ENCODE measurements at regions not wholly inside any gene's neighbourhood (a gene's known extent, or its start where the extent isn't known, plus 50 kb on each side); places are given as distances from the start of the nearest gene placed in this dataset.

- Mint-ChIP-seq H3K4me1 (ENCODE audit: low read depth) (peaks cover 6% of the 10 kb centered on the region), H3K27me3 (peaks cover 2% of the 10 kb centered on the region), H3K9me3 (peaks cover 2% of the 10 kb centered on the region), H3K4me3 (no peak overlapping the region), H3K36me3 (no peaks in the 10 kb centered on the region), H3K27ac (no peak overlapping the region)
- intact Hi-C loops (cut with micrococcal nuclease), result no loop called here
- DNase-seq, result no peak
- CTCF ChIA-PET, result no interaction called here
- POLR2A ChIA-PET, result no interaction called here
These were observed 88.8 kb upstream of the C3orf80 start for GRCh38 chr3:160136421-160136820.

GRCh38 chr3:160139291-160139690 is 85.9 kb upstream of the C3orf80 start:
- Mint-ChIP-seq H3K9me3 (peaks cover 15% of the 10 kb centered on the region), H3K4me3 (no peak overlapping the region), H3K4me1 (ENCODE audit: low read depth) (peaks cover 6% of the 10 kb centered on the region), H3K27me3 (peaks cover 12% of the 10 kb centered on the region), H3K27ac (no peak overlapping the region), H3K36me3 (no peaks in the 10 kb centered on the region)
- POLR2A ChIA-PET, result no interaction called here
- DNase-seq, result no peak
- CTCF ChIA-PET, result no interaction called here
- intact Hi-C loops (cut with micrococcal nuclease), result no loop called here

- intact Hi-C loops (cut with micrococcal nuclease), result no loop called here
- peak; percentile 56 for DNase-seq
- Mint-ChIP-seq H3K36me3 (no peaks in the 10 kb centered on the region), H3K27ac (no peak overlapping the region), H3K4me3 (no peak overlapping the region), H3K4me1 (ENCODE audit: low read depth) (peaks cover 6% of the 10 kb centered on the region), H3K9me3 (peaks cover 15% of the 10 kb centered on the region), H3K27me3 (peaks cover 12% of the 10 kb centered on the region)
- ChIA-PET CTCF (no interaction called here), POLR2A (no interaction called here)
These were observed 84.5 kb upstream of the C3orf80 start for GRCh38 chr3:160140756-160141155.

- peaks cover 6% of the 10 kb centered on the region for H3K4me1 Mint-ChIP-seq (ENCODE audit: low read depth)
- intact Hi-C loops (cut with micrococcal nuclease), result no loop called here
- peaks cover 15% of the 10 kb centered on the region for H3K9me3 Mint-ChIP-seq
- CTCF ChIA-PET, result no interaction called here
- H3K4me3 Mint-ChIP-seq, result no peak overlapping the region
- POLR2A ChIA-PET, result no interaction called here
- DNase-seq, result no peak
- H3K27ac Mint-ChIP-seq, result no peak overlapping the region
- H3K36me3 Mint-ChIP-seq, result no peaks in the 10 kb centered on the region
- H3K27me3 Mint-ChIP-seq, result peaks cover 12% of the 10 kb centered on the region
These were observed 83.6 kb upstream of the C3orf80 start for GRCh38 chr3:160141485-160142185.

GRCh38 chr3:160143482-160143881 is 81.7 kb upstream of the C3orf80 start:
- ChIA-PET CTCF (no interaction called here), POLR2A (no interaction called here)
- H3K4me3 Mint-ChIP-seq, result no peak overlapping the region
- no peak for DNase-seq
- H3K4me1 Mint-ChIP-seq (ENCODE audit: low read depth), result peaks cover 6% of the 10 kb centered on the region
- H3K36me3 Mint-ChIP-seq, result no peaks in the 10 kb centered on the region
- peaks cover 15% of the 10 kb centered on the region for H3K9me3 Mint-ChIP-seq
- peaks cover 13% of the 10 kb centered on the region for H3K27me3 Mint-ChIP-seq
- intact Hi-C loops (cut with micrococcal nuclease), result no loop called here
- no peak overlapping the region for H3K27ac Mint-ChIP-seq

GRCh38 chr3:160150066-160150465 is 75.2 kb upstream of the C3orf80 start:
- CTCF ChIA-PET, result no interaction called here

GRCh38 chr3:160150525-160150924 is 74.7 kb upstream of the C3orf80 start:
- intact Hi-C loops (cut with micrococcal nuclease), result no loop called here
- CTCF ChIA-PET, result no interaction called here
- H3K27me3 Mint-ChIP-seq, result peaks cover 4% of the 10 kb centered on the region
- no peak overlapping the region for H3K4me3 Mint-ChIP-seq
- POLR2A ChIA-PET, result no interaction called here
- no peaks in the 10 kb centered on the region for H3K9me3 Mint-ChIP-seq
- no peak overlapping the region for H3K27ac Mint-ChIP-seq
- no peaks in the 10 kb centered on the region for H3K36me3 Mint-ChIP-seq
- H3K4me1 Mint-ChIP-seq (ENCODE audit: low read depth), result no peaks in the 10 kb centered on the region
- DNase-seq, result no peak

More at GRCh38 chr3:160150066-160150465, 75.2 kb upstream of the C3orf80 start:
- intact Hi-C loops (cut with micrococcal nuclease), result no loop called here
- no peaks in the 10 kb centered on the region for H3K4me1 Mint-ChIP-seq (ENCODE audit: low read depth)
- H3K27me3 Mint-ChIP-seq, result peaks cover 4% of the 10 kb centered on the region
- H3K36me3 Mint-ChIP-seq, result no peaks in the 10 kb centered on the region
- no peak overlapping the region for H3K4me3 Mint-ChIP-seq
- H3K9me3 Mint-ChIP-seq, result no peaks in the 10 kb centered on the region
- no peak overlapping the region for H3K27ac Mint-ChIP-seq
- no peak for DNase-seq
- POLR2A ChIA-PET, result no interaction called here

GRCh38 chr3:160152638-160153037 is 72.6 kb upstream of the C3orf80 start:
- Mint-ChIP-seq H3K4me1 (ENCODE audit: low read depth) (no peaks in the 10 kb centered on the region), H3K36me3 (no peaks in the 10 kb centered on the region), H3K4me3 (no peak overlapping the region), H3K27ac (no peak overlapping the region), H3K9me3 (no peaks in the 10 kb centered on the region), H3K27me3 (peaks cover 4% of the 10 kb centered on the region)
- CTCF ChIA-PET, result no interaction called here
- intact Hi-C loops (cut with micrococcal nuclease), result no loop called here
- no peak for DNase-seq
- POLR2A ChIA-PET, result no interaction called here

- H3K9me3 Mint-ChIP-seq, result no peaks in the 10 kb centered on the region
- intact Hi-C loops (cut with micrococcal nuclease), result no loop called here
- no peaks in the 10 kb centered on the region for H3K36me3 Mint-ChIP-seq
- H3K27ac Mint-ChIP-seq, result no peak overlapping the region
- H3K4me1 Mint-ChIP-seq (ENCODE audit: low read depth), result no peaks in the 10 kb centered on the region
- DNase-seq, result no peak
- POLR2A ChIA-PET, result no interaction called here
- H3K27me3 Mint-ChIP-seq, result peaks cover 5% of the 10 kb centered on the region
- CTCF ChIA-PET, result no interaction called here
- H3K4me3 Mint-ChIP-seq, result no peak overlapping the region
These were observed 71.2 kb upstream of the C3orf80 start for GRCh38 chr3:160154033-160154432.

- intact Hi-C loops (cut with micrococcal nuclease), result no loop called here
These were observed 70.6 kb upstream of the C3orf80 start for GRCh38 chr3:160154596-160154995.

GRCh38 chr3:160157321-160157720 is 67.9 kb upstream of the C3orf80 start:
- no peaks in the 10 kb centered on the region for H3K4me1 Mint-ChIP-seq (ENCODE audit: low read depth)
- H3K4me3 Mint-ChIP-seq, result no peak overlapping the region
- intact Hi-C loops (cut with micrococcal nuclease), result no loop called here

More at GRCh38 chr3:160154596-160154995, 70.6 kb upstream of the C3orf80 start:
- H3K27me3 Mint-ChIP-seq, result peaks cover 5% of the 10 kb centered on the region
- H3K36me3 Mint-ChIP-seq, result no peaks in the 10 kb centered on the region
- no peak overlapping the region for H3K27ac Mint-ChIP-seq
- no peaks in the 10 kb centered on the region for H3K4me1 Mint-ChIP-seq (ENCODE audit: low read depth)
- ChIA-PET POLR2A (no interaction called here), CTCF (no interaction called here)
- DNase-seq, result no peak
- H3K9me3 Mint-ChIP-seq, result no peaks in the 10 kb centered on the region
- H3K4me3 Mint-ChIP-seq, result no peak overlapping the region

GRCh38 chr3:160159341-160159740 is 65.9 kb upstream of the C3orf80 start:
- Mint-ChIP-seq H3K4me3 (no peak overlapping the region), H3K36me3 (no peaks in the 10 kb centered on the region), H3K27me3 (peaks cover 3% of the 10 kb centered on the region), H3K27ac (no peak overlapping the region), H3K4me1 (ENCODE audit: low read depth) (no peaks in the 10 kb centered on the region), H3K9me3 (no peaks in the 10 kb centered on the region)
- ChIA-PET POLR2A (no interaction called here), CTCF (interaction anchor here (1.5 kb wide), 1 partner anchor 12 kb away, joined by 4 read pairs; no protein-coding TSS in a partner anchor)
- intact Hi-C loops (cut with micrococcal nuclease), result no loop called here
- DNase-seq, result no peak

More at GRCh38 chr3:160157321-160157720, 67.9 kb upstream of the C3orf80 start:
- no peak for DNase-seq
- no peaks in the 10 kb centered on the region for H3K36me3 Mint-ChIP-seq
- H3K27ac Mint-ChIP-seq, result no peak overlapping the region
- H3K27me3 Mint-ChIP-seq, result peaks cover 3% of the 10 kb centered on the region
- ChIA-PET POLR2A (no interaction called here), CTCF (interaction anchor here (0.6 kb wide), 1 partner anchor 151 kb away, joined by 3 read pairs; no protein-coding TSS in a partner anchor)
- no peaks in the 10 kb centered on the region for H3K9me3 Mint-ChIP-seq

- Mint-ChIP-seq H3K4me3 (no peak overlapping the region), H3K27me3 (peaks cover 3% of the 10 kb centered on the region), H3K4me1 (ENCODE audit: low read depth) (no peaks in the 10 kb centered on the region), H3K36me3 (no peaks in the 10 kb centered on the region), H3K27ac (no peak overlapping the region), H3K9me3 (no peaks in the 10 kb centered on the region)
- ChIA-PET POLR2A (no interaction called here), CTCF (interaction anchor here (0.9 to 1.5 kb wide), 2 partner anchors 11 to 171 kb away, joined by 3 to 4 read pairs; partner anchors contain the start of gene IL12A)
- DNase-seq, result no peak
- intact Hi-C loops (cut with micrococcal nuclease), result no loop called here
These were observed 65.4 kb upstream of the C3orf80 start for GRCh38 chr3:160159806-160160205.
